ENCODE measurements at regions not wholly inside any gene's neighbourhood (a gene's known extent, or its start where the extent isn't known, plus 50 kb on each side); places are given as distances from the start of the nearest gene placed in this dataset.

DNA sequence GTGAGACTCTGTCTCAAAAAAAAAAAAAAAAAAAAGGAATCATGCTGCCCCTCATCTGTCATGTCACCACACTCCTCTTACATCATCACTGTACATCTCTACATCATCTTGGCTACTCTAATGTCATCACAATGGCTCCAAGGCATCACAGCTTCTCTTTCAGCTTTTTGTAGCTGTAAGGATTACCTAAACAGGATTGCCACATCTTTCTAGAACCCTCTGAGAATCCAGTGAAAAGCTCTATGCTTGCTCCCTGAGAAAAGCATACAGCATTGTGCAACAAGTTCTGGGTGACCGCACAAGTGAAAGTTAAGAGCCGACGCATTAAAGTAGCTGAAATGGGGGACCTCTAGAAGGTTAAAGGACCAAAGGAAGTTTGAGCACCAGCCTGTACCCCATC, 272.5 kb downstream of the C12orf50 start:
- no peak for DNase-seq (ENCODE audit: low read depth, low spot score)
- H3K9me3 ChIP-seq (ENCODE audit: control insufficient read depth, low read depth, low read length) = no peaks in the 10 kb centered on the region
- H2AFZ ChIP-seq (ENCODE audit: control insufficient read depth, low read length) = no peak overlapping the region
- H3K4me3 ChIP-seq (ENCODE audit: control insufficient read depth in 2 of 3, extremely low read depth in 1 of 3, insufficient read depth in 2 of 3, low read depth in 1 of 3, low read length in 3 of 3) = no peak overlapping the region
- no peak overlapping the region for H3K9ac ChIP-seq (ENCODE audit: control insufficient read depth, extremely low read depth, insufficient read depth, low read length)
- H3K4me2 ChIP-seq (ENCODE audit: control insufficient read depth, extremely low read depth, insufficient read depth, low read depth, low read length) = no peak overlapping the region
- no peaks in the 10 kb centered on the region for H3K4me1 ChIP-seq (ENCODE audit: control insufficient read depth, extremely low read depth, insufficient read depth, low read length)
- no peaks in the 10 kb centered on the region for H4K20me1 ChIP-seq (ENCODE audit: control insufficient read depth, extremely low read depth, insufficient read depth, low read length)
- H3K9me1 ChIP-seq (ENCODE audit: control insufficient read depth, extremely low read depth, insufficient read depth, low read length) = no peaks in the 10 kb centered on the region
- H3K36me3 ChIP-seq (ENCODE audit: control insufficient read depth in 2 of 2, extremely low read depth in 1 of 2, insufficient read depth in 2 of 2, low read length in 2 of 2) = no peaks in the 10 kb centered on the region
- H3K79me2 ChIP-seq (ENCODE audit: control insufficient read depth, insufficient read depth, low read length) = no peaks in the 10 kb centered on the region
- no peak for FAIRE-seq
- no peak overlapping the region for H3K27ac ChIP-seq (ENCODE audit: control insufficient read depth, insufficient read depth, low read length)
- TF ChIP-seq EZH2 (IDR thresholded peaks at IDR 0.05; ENCODE audit: low read length) = no peak
- TF ChIP-seq, protein P1, sequence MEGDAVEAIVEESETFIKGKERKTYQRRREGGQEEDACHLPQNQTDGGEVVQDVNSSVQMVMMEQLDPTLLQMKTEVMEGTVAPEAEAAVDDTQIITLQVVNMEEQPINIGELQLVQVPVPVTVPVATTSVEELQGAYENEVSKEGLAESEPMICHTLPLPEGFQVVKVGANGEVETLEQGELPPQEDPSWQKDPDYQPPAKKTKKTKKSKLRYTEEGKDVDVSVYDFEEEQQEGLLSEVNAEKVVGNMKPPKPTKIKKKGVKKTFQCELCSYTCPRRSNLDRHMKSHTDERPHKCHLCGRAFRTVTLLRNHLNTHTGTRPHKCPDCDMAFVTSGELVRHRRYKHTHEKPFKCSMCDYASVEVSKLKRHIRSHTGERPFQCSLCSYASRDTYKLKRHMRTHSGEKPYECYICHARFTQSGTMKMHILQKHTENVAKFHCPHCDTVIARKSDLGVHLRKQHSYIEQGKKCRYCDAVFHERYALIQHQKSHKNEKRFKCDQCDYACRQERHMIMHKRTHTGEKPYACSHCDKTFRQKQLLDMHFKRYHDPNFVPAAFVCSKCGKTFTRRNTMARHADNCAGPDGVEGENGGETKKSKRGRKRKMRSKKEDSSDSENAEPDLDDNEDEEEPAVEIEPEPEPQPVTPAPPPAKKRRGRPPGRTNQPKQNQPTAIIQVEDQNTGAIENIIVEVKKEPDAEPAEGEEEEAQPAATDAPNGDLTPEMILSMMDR (optimal IDR thresholded peaks at IDR 0.05 in 1 of 3, IDR thresholded peaks at IDR 0.05 in 1 of 3, conservative IDR thresholded peaks at IDR 0.05 in 1 of 3; ENCODE audit: extremely low read depth in 1 of 3, insufficient read depth in 2 of 3, low read length in 3 of 3) = no peak
- dilution Hi-C loops (cut with MboI; ENCODE audit: extremely low pct_ligation_motif_present, low sequenced_read_pairs) = no loop called here
- H3K27me3 ChIP-seq (ENCODE audit: control insufficient read depth, extremely low read depth, insufficient read depth, low read length) = no peaks in the 10 kb centered on the region

- no peak overlapping the region for H3K4me3 ChIP-seq (ENCODE audit: control insufficient read depth in 2 of 3, extremely low read depth in 1 of 3, insufficient read depth in 2 of 3, low read depth in 1 of 3, low read length in 3 of 3)
- dilution Hi-C loops (cut with MboI; ENCODE audit: extremely low pct_ligation_motif_present, low sequenced_read_pairs) = no loop called here
- no peaks in the 10 kb centered on the region for H3K27me3 ChIP-seq (ENCODE audit: control insufficient read depth, extremely low read depth, insufficient read depth, low read length)
- DNase-seq (ENCODE audit: low read depth, low spot score) = no peak
- TF ChIP-seq, protein P1 (optimal IDR thresholded peaks at IDR 0.05 in 1 of 3, IDR thresholded peaks at IDR 0.05 in 1 of 3, conservative IDR thresholded peaks at IDR 0.05 in 1 of 3; ENCODE audit: extremely low read depth in 1 of 3, insufficient read depth in 2 of 3, low read length in 3 of 3) = no peak
- no peak for TF ChIP-seq EZH2 (IDR thresholded peaks at IDR 0.05; ENCODE audit: low read length)
- H3K9me3 ChIP-seq (ENCODE audit: control insufficient read depth, low read depth, low read length) = no peaks in the 10 kb centered on the region
- H3K9me1 ChIP-seq (ENCODE audit: control insufficient read depth, extremely low read depth, insufficient read depth, low read length) = no peaks in the 10 kb centered on the region
- no peak overlapping the region for H3K4me2 ChIP-seq (ENCODE audit: control insufficient read depth, extremely low read depth, insufficient read depth, low read depth, low read length)
- H3K79me2 ChIP-seq (ENCODE audit: control insufficient read depth, insufficient read depth, low read length) = no peaks in the 10 kb centered on the region
- no peak for FAIRE-seq
- H3K36me3 ChIP-seq (ENCODE audit: control insufficient read depth in 2 of 2, extremely low read depth in 1 of 2, insufficient read depth in 2 of 2, low read length in 2 of 2) = no peaks in the 10 kb centered on the region
- no peak overlapping the region for H2AFZ ChIP-seq (ENCODE audit: control insufficient read depth, low read length)
- H4K20me1 ChIP-seq (ENCODE audit: control insufficient read depth, extremely low read depth, insufficient read depth, low read length) = no peaks in the 10 kb centered on the region
- H3K9ac ChIP-seq (ENCODE audit: control insufficient read depth, extremely low read depth, insufficient read depth, low read length) = no peak overlapping the region
- H3K27ac ChIP-seq (ENCODE audit: control insufficient read depth, insufficient read depth, low read length) = no peak overlapping the region
- no peaks in the 10 kb centered on the region for H3K4me1 ChIP-seq (ENCODE audit: control insufficient read depth, extremely low read depth, insufficient read depth, low read length)
Observed at GRCh38 chr12:87756111-87756510, 273.1 kb downstream of the C12orf50 start.

Measured in keratinocyte (primary cell).